Fibroblast of pulmonary artery (primary cell): ENCODE measurements at regions not wholly inside any gene's neighbourhood (a gene's known extent, or its start where the extent isn't known, plus 50 kb on each side); places are given as distances from the start of the nearest gene placed in this dataset.

Source experiments
- DNase-seq: peaks from one replicate; pipeline ENCODE4 v3.0.0-alpha.2; 2010; ENCODE audit warnings: low read depth
- H3K4me3 ChIP-seq: replicated peaks from 2 replicates; pipeline ENCODE4 v1.5.1; 2011; ENCODE audit warnings: low read depth, mild to moderate bottlenecking, control low read depth, low read length, moderate library complexity
- TF ChIP-seq, protein P1 (sequence below): IDR thresholded peaks from 2 replicates; pipeline ENCODE4 v1.5.1; 2011; ENCODE audit warnings: mild to moderate bottlenecking, control low read depth, low read length, inconsistent platforms; ENCODE audit errors: missing control alignments

DNA sequence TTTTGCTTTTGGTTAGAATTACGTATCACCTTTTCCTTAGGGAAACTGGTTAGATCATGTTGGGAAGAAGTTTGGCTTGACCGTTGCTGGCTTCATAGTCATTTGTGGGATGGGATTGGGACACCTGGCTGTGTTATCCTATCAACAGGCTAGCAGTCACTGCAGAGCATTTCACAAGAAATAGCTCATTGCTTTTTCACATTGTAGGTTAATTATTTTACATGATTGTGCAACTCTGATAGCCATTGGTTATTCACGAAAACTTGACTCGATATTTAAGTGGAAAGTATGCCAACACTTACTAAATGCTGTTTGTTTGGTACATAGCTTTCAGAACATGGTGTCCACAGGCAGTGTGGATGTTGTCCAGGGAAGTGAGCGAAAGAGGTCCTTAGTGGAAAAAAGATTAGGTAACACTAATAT lies 89.4 kb downstream of the NKX2-1 start:
- H3K4me3 ChIP-seq = no peak overlapping the region
- TF ChIP-seq, protein P1, sequence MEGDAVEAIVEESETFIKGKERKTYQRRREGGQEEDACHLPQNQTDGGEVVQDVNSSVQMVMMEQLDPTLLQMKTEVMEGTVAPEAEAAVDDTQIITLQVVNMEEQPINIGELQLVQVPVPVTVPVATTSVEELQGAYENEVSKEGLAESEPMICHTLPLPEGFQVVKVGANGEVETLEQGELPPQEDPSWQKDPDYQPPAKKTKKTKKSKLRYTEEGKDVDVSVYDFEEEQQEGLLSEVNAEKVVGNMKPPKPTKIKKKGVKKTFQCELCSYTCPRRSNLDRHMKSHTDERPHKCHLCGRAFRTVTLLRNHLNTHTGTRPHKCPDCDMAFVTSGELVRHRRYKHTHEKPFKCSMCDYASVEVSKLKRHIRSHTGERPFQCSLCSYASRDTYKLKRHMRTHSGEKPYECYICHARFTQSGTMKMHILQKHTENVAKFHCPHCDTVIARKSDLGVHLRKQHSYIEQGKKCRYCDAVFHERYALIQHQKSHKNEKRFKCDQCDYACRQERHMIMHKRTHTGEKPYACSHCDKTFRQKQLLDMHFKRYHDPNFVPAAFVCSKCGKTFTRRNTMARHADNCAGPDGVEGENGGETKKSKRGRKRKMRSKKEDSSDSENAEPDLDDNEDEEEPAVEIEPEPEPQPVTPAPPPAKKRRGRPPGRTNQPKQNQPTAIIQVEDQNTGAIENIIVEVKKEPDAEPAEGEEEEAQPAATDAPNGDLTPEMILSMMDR = no peak
- no peak for DNase-seq

DNA sequence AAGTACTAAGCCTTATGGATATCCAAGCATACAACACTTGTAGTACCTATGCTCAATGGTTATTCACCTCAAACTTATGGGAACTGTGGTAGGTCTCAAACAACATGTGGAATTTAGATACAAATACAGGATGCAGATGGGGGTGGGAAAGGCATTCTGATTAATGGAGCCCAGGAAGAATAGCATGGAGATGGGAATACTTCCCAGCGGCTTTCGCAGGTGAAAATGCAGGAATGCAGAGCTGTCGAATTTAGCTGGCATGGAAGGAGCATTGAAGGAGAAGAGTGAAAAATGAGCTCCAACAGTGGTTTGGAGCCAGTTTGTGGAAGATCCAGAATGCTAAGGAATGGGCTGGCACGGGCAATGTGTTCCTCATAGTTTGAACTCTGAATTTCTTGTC lies 89.9 kb downstream of the NKX2-1 start:
- DNase-seq = no peak
- no peak overlapping the region for H3K4me3 ChIP-seq
- TF ChIP-seq, protein P1 = no peak

DNA sequence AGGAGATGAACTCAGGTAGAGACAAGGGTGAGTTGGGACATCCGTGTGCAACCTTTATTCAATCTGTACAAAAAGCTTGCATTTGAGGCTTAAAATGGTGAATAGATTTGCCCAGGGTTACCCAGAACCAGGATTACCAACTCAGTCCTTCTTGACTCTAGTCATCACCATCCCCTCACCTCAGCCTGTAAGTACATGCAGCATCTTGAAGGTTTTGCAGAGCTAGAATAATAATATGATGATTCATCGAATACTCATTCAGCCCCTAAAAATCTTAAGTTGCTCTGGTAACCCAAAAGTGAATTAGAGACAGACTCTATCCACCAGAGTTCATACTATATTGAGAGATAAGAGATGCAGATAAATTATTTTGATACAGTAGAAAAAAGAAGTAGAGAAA lies 90.3 kb downstream of the NKX2-1 start:
- DNase-seq = no peak
- no peak overlapping the region for H3K4me3 ChIP-seq
- TF ChIP-seq, protein P1 = no peak

DNA sequence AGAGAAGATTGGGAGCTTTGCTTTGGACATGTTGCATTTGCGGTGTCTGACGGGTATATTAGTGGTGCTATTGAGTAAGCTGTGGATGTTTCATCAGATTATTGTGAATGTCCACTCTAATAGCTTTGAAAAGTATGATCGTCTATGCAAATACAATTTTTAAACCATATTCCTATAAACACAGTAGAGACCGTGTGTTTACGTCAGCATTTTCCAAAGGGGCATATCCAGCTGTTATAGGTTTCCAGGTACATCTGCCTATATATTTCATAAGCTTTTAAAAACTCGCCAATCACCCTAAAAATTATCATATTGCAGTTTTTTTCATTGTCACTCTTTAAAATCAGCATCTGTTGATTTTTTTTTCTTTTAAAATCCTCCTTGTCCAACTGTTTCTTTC lies 91.7 kb downstream of the NKX2-1 start:
- TF ChIP-seq, protein P1 = no peak
- DNase-seq = no peak

DNA sequence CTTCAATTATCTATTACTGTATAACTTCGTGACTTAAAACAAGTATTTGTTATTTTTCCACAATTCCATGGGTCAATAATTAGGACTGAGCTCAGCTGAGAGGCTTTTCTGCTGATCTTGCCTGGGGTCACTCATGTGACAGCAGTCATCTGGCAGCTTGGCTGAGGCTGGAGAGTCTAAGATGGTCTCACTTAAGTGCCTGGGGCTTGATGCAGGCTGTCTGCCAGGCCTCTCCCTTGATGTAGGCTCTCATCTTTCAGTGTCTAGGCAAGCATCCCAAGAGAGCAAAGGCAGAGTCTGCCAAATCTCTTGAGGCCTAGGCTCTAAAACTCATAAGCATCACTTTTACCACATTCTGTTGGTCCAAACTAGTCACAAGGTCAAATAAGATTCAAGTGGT lies 93.2 kb downstream of the NKX2-1 start:
- no peak for DNase-seq
- H3K4me3 ChIP-seq = no peak overlapping the region
- TF ChIP-seq, protein P1 = no peak

More for the DNA sequence above, 91.7 kb downstream of the NKX2-1 start:
- no peak overlapping the region for H3K4me3 ChIP-seq

DNA sequence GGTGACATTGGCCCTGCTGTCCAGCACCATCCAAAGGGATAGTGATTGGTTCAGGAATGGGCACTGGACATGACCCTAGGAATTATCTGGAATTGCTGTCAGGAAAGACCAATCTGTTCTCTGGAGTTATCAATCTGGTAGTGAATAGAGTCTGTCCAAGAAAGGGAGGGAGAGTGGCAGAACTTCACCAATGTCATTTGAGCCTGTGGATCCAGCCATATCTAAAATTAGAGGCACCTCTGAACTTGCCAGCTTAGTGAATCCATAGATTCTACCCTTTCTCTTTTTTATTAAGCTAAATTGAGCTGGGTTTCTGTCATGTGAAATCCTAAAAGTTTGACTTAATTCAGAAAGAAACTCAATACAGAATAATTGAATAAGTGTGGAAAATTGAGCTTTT lies 93.9 kb downstream of the NKX2-1 start:
- DNase-seq = no peak
- TF ChIP-seq, protein P1 = no peak
- H3K4me3 ChIP-seq = no peak overlapping the region

DNA sequence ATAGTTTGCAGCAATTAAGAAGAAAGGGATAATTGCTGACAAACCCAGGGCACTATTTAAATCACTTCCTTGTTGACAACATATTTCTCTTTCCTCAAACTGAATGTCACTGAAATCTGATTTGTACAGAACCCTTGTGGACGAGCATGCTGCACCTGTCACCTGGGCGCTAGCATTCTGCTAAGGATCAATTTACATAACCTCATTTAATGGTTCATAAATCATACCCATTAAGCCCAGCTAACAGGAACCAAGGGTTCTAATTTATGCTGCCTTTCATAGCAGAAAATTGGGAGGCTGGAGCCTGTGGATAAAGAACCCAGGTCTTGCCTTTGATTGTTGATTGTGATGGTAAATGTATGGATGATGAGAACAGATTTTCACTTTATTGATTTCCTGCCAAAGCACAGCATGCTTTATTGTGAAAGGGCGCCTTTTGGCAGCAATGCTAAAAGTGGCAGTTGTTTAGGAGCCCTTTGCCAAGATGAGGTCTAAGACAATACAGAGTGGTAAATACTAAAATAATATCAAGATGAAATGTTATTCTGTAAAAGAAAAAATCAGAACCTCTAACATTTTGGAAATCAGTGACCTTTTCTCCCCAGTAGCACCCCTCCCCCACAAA lies 95.4 kb downstream of the NKX2-1 start:
- TF ChIP-seq, protein P1 = no peak
- no peak for DNase-seq
- no peak overlapping the region for H3K4me3 ChIP-seq
